WERI-Rb-1 (cell line): ENCODE measurements at regions not wholly inside any gene's neighbourhood (a gene's known extent, or its start where the extent isn't known, plus 50 kb on each side); places are given as distances from the start of the nearest gene placed in this dataset.

ENCODE experiments used
- DNase-seq: peaks from one replicate; pipeline ENCODE4 v3.0.0-alpha.2; 2020
- H3K27ac ChIP-seq: fragments of 250-450 bp; sonication (Bioruptor Pico); 2 replicates; pipeline ENCODE4 v1.5.1; 2020; ENCODE audit warnings: mild to moderate bottlenecking, moderate library complexity
- H3K27me3 ChIP-seq: fragments of 250-450 bp; sonication (Bioruptor Pico); 2 replicates; pipeline ENCODE4 v1.5.1; 2021; ENCODE audit warnings: mild to moderate bottlenecking, low read depth, moderate library complexity; ENCODE audit not compliant: insufficient read depth, severe bottlenecking
- H3K36me3 ChIP-seq: fragments of 250-450 bp; sonication (Bioruptor Pico); 2 replicates; pipeline ENCODE4 v1.5.1; 2020; ENCODE audit warnings: mild to moderate bottlenecking, moderate library complexity
- H3K4me3 ChIP-seq: 2 replicates; pipeline ENCODE4 v1.5.1; 2011; ENCODE audit warnings: low read depth, mild to moderate bottlenecking, control low read depth, low read length
- H3K9me3 ChIP-seq: fragments of 250-450 bp; sonication (Bioruptor Pico); 2 replicates; pipeline ENCODE4 v1.5.1; 2021; ENCODE audit warnings: mild to moderate bottlenecking, moderate library complexity; ENCODE audit not compliant: severe bottlenecking
- CTCF ChIP-seq: IDR thresholded peaks from 2 replicates; pipeline ENCODE4 v1.5.1; 2011; ENCODE audit warnings: low read depth, mild to moderate bottlenecking, control low read depth, inconsistent platforms, low read length

- TF ChIP-seq CTCF: no peak
- no peak for DNase-seq
Observed at GRCh38 chr4:18247189-18247588, 225.6 kb upstream of the LCORL start.

GRCh38 chr4:18242919-18243693 lies 221.6 kb upstream of the LCORL start:
- Histone ChIP-seq H3K27ac (peak overlapping the region; percentile 29), H3K9me3 (no peaks in the 10 kb centered on the region), H3K27me3 (no peaks in the 10 kb centered on the region), H3K36me3 (no peaks in the 10 kb centered on the region), H3K4me3 (no peak overlapping the region)
- DNase-seq: no peak
- no peak for TF ChIP-seq CTCF

More at GRCh38 chr4:18247189-18247588, 225.6 kb upstream of the LCORL start:
- H3K27me3 ChIP-seq: no peaks in the 10 kb centered on the region
- no peak overlapping the region for H3K27ac ChIP-seq
- no peaks in the 10 kb centered on the region for H3K9me3 ChIP-seq
- no peaks in the 10 kb centered on the region for H3K36me3 ChIP-seq
- no peak overlapping the region for H3K4me3 ChIP-seq

GRCh38 chr4:18241727-18242126 lies 220.2 kb upstream of the LCORL start:
- Histone ChIP-seq H3K9me3 (no peaks in the 10 kb centered on the region), H3K27ac (no peak overlapping the region), H3K4me3 (no peak overlapping the region), H3K36me3 (no peaks in the 10 kb centered on the region), H3K27me3 (no peaks in the 10 kb centered on the region)
- no peak for TF ChIP-seq CTCF
- no peak for DNase-seq

- Histone ChIP-seq H3K27me3 (no peaks in the 10 kb centered on the region), H3K4me3 (no peak overlapping the region), H3K27ac (no peak overlapping the region), H3K36me3 (no peaks in the 10 kb centered on the region), H3K9me3 (peaks cover 30% of the 10 kb centered on the region)
- TF ChIP-seq CTCF: no peak
- no peak for DNase-seq
Observed at GRCh38 chr4:18234108-18234507, 212.6 kb upstream of the LCORL start.

- no peak for TF ChIP-seq CTCF
- no peaks in the 10 kb centered on the region for H3K27me3 ChIP-seq
- no peak for DNase-seq
- peaks cover 38% of the 10 kb centered on the region for H3K9me3 ChIP-seq
- H3K36me3 ChIP-seq: no peaks in the 10 kb centered on the region
- no peak overlapping the region for H3K27ac ChIP-seq
- no peak overlapping the region for H3K4me3 ChIP-seq
Observed at GRCh38 chr4:18231726-18232125, 210.2 kb upstream of the LCORL start.

GRCh38 chr4:18227880-18228279 lies 206.3 kb upstream of the LCORL start:
- H3K9me3 ChIP-seq: peaks cover 30% of the 10 kb centered on the region
- DNase-seq: peak; percentile 86
- H3K27me3 ChIP-seq: no peaks in the 10 kb centered on the region
- H3K27ac ChIP-seq: peak overlapping the region; percentile 75
- no peak for TF ChIP-seq CTCF
- H3K36me3 ChIP-seq: no peaks in the 10 kb centered on the region
- H3K4me3 ChIP-seq: no peak overlapping the region
